GM23248 (cell line): ENCODE measurements at regions not wholly inside any gene's neighbourhood (a gene's known extent, or its start where the extent isn't known, plus 50 kb on each side); places are given as distances from the start of the nearest gene placed in this dataset.

Experiments
- EZH2 ChIP-seq: fragments of 200-600 bp; sonication (generic); IDR thresholded peaks from 2 replicates; pipeline ENCODE4 v1.6.1; 2018; ENCODE audit warnings: antibody characterized with exemption, mild to moderate bottlenecking; ENCODE audit not compliant: insufficient read depth, poor library complexity, severe bottlenecking
- EZH2phosphoT487 ChIP-seq: fragments of 200-600 bp; sonication (generic); IDR thresholded peaks from 2 replicates; pipeline ENCODE4 v1.6.1; 2018; ENCODE audit warnings: antibody characterized with exemption, moderate library complexity, mild to moderate bottlenecking, low read depth; ENCODE audit not compliant: insufficient read depth

- no peak for TF ChIP-seq EZH2phosphoT487
- TF ChIP-seq EZH2 = no peak
Measured at GRCh38 chr3:95476534-95476933, 1337.9 kb upstream of the EPHA6 start.
